ENCODE measurements at regions not wholly inside any gene's neighbourhood (a gene's known extent, or its start where the extent isn't known, plus 50 kb on each side); places are given as distances from the start of the nearest gene placed in this dataset.

DNA sequence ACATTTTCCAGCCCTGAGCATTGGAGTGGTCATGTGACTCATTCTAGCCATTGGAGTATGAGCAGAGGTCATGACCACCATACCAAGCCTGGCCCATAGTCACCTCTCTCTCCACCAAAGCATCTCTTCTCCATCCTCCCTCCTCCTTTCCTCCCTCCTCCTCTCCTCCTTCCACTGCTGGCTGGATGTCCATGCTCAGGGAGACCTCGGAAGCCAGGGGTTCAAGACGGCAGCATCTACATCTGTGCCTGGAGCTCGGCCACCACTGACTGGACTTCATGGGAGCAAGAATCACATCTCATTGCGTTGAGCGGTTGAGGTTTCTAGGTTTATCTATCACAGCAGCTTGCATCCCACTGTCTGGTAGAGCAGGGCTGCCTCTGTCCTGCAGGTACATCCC, 252.4 kb downstream of the NDUFA10 start:
- H3K9me3 ChIP-seq (ENCODE audit: control insufficient read depth in 4 of 4, low read length in 3 of 4): peaks cover 0 to 14% (median 6%) of the 10 kb centered on the region in 4 donors
- DNase-seq (ENCODE audit: low spot score): no peak
- no peaks in the 10 kb centered on the region for H3K27me3 ChIP-seq (ENCODE audit: control insufficient read depth in 4 of 4, insufficient read depth in 4 of 4, low read length in 3 of 4)
- TF ChIP-seq TAF1 (conservative IDR thresholded peaks at IDR 0.05): no peak
- TF ChIP-seq RXRA (IDR thresholded peaks at IDR 0.05): no peak
- H3K36me3 ChIP-seq (ENCODE audit: control insufficient read depth in 4 of 4, insufficient read depth in 3 of 4, low read depth in 1 of 4, low read length in 3 of 4): no peaks in the 10 kb centered on the region
- no peak overlapping the region for H3K9ac ChIP-seq (ENCODE audit: low read depth in 1 of 2, low read length in 2 of 2)
- no peak overlapping the region for H3K4me3 ChIP-seq (ENCODE audit: low read depth in 1 of 3, low read length in 3 of 3)
- H3K4me1 ChIP-seq (ENCODE audit: control insufficient read depth in 4 of 4, insufficient read depth in 4 of 4, low read length in 3 of 4): no peaks in the 10 kb centered on the region
- WGBS: 91% methylated on average over 5 of the region's 5 CpGs
- no peak overlapping the region for H3K27ac ChIP-seq (ENCODE audit: low read depth in 1 of 2, low read length in 2 of 2)

GRCh38 chr2:239770246-239770639, 254.9 kb downstream of the NDUFA10 start:
- H3K9me3 ChIP-seq (ENCODE audit: control insufficient read depth in 4 of 4, low read length in 3 of 4): peaks cover 0 to 14% (median 6%) of the 10 kb centered on the region in 4 donors
- H3K9ac ChIP-seq (ENCODE audit: low read depth in 1 of 2, low read length in 2 of 2): no peak overlapping the region
- H3K27ac ChIP-seq (ENCODE audit: low read depth in 1 of 2, low read length in 2 of 2): no peak overlapping the region
- H3K36me3 ChIP-seq (ENCODE audit: control insufficient read depth in 4 of 4, insufficient read depth in 3 of 4, low read depth in 1 of 4, low read length in 3 of 4): no peaks in the 10 kb centered on the region
- H3K4me3 ChIP-seq (ENCODE audit: low read depth in 1 of 3, low read length in 3 of 3): no peak overlapping the region
- H3K4me1 ChIP-seq (ENCODE audit: control insufficient read depth in 4 of 4, insufficient read depth in 4 of 4, low read length in 3 of 4): no peaks in the 10 kb centered on the region
- no peaks in the 10 kb centered on the region for H3K27me3 ChIP-seq (ENCODE audit: control insufficient read depth in 4 of 4, insufficient read depth in 4 of 4, low read length in 3 of 4)
- DNase-seq (ENCODE audit: low spot score): no peak
- 73% methylated on average over 7 of the region's 7 CpGs for WGBS
- TF ChIP-seq FOXA2 (IDR thresholded peaks at IDR 0.05) (no peak), SP1 (IDR thresholded peaks at IDR 0.05) (no peak), FOXA1 (IDR thresholded peaks at IDR 0.05) (no peak), YY1 (IDR thresholded peaks at IDR 0.05) (no peak), HNF4A (conservative IDR thresholded peaks at IDR 0.05) (no peak), RXRA (IDR thresholded peaks at IDR 0.05) (no peak), TAF1 (conservative IDR thresholded peaks at IDR 0.05) (no peak), RAD21 (IDR thresholded peaks at IDR 0.05) (no peak), JUND (IDR thresholded peaks at IDR 0.05) (no peak), GABPA (IDR thresholded peaks at IDR 0.05 in 1 of 2, conservative IDR thresholded peaks at IDR 0.05 in 1 of 2) (no peak)

DNA sequence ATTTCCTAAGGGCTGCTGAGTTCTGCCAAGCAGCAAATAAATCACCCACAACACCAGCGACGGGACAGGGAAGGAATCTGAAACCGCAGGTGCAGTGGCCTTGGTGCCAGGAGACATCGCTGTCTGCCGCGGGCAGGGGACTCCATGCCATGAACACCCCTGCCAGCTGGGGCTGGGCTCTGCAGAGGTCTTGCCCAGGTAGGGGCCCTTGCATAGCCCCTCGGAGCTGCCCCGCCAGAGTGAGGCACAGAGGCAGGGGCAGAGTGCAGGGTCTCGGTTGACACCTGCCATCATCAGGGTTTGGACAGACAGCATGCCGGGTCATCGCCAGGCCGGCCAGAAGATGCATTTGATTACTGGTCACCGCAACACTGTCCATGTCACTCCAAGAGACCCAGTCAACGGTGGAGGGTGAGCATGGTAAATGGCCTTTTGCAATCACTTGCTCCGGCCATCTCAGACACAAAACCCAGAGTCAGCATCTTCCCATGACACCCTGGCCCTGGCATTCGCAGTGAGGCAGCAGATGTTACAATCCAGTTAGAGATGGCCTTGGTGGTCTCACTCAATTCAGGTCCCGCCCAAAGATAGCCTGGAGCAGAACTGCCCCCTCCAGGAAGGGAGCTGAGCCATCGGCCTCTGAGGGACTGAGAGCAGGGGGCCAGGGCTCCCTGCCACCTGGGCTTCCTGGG, 255.4 kb downstream of the NDUFA10 start:
- peaks cover 0 to 14% (median 6%) of the 10 kb centered on the region in 4 donors for H3K9me3 ChIP-seq (ENCODE audit: control insufficient read depth in 4 of 4, low read length in 3 of 4)
- WGBS: 83% methylated on average over 18 of the region's 18 CpGs
- H3K4me3 ChIP-seq (ENCODE audit: low read depth in 1 of 3, low read length in 3 of 3): no peak overlapping the region

More for the DNA sequence above, 255.4 kb downstream of the NDUFA10 start:
- H3K4me1 ChIP-seq (ENCODE audit: control insufficient read depth in 4 of 4, insufficient read depth in 4 of 4, low read length in 3 of 4): no peaks in the 10 kb centered on the region
- TF ChIP-seq RXRA (IDR thresholded peaks at IDR 0.05) (no peak), HNF4G (IDR thresholded peaks at IDR 0.05) (no peak), FOXA2 (IDR thresholded peaks at IDR 0.05) (no peak), NR2F2 (IDR thresholded peaks at IDR 0.05) (no peak), RAD21 (IDR thresholded peaks at IDR 0.05) (no peak), TAF1 (conservative IDR thresholded peaks at IDR 0.05) (no peak), FOXA1 (IDR thresholded peaks at IDR 0.05) (no peak), HNF4A (conservative IDR thresholded peaks at IDR 0.05) (no peak), CTCF (IDR thresholded peaks at IDR 0.05; ENCODE audit: low read depth, low read length, missing input control) (no peak)
- TF ChIP-seq, protein P1, sequence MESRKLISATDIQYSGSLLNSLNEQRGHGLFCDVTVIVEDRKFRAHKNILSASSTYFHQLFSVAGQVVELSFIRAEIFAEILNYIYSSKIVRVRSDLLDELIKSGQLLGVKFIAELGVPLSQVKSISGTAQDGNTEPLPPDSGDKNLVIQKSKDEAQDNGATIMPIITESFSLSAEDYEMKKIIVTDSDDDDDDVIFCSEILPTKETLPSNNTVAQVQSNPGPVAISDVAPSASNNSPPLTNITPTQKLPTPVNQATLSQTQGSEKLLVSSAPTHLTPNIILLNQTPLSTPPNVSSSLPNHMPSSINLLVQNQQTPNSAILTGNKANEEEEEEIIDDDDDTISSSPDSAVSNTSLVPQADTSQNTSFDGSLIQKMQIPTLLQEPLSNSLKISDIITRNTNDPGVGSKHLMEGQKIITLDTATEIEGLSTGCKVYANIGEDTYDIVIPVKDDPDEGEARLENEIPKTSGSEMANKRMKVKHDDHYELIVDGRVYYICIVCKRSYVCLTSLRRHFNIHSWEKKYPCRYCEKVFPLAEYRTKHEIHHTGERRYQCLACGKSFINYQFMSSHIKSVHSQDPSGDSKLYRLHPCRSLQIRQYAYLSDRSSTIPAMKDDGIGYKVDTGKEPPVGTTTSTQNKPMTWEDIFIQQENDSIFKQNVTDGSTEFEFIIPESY (IDR thresholded peaks at IDR 0.05): no peak
- TF ChIP-seq, protein P2, sequence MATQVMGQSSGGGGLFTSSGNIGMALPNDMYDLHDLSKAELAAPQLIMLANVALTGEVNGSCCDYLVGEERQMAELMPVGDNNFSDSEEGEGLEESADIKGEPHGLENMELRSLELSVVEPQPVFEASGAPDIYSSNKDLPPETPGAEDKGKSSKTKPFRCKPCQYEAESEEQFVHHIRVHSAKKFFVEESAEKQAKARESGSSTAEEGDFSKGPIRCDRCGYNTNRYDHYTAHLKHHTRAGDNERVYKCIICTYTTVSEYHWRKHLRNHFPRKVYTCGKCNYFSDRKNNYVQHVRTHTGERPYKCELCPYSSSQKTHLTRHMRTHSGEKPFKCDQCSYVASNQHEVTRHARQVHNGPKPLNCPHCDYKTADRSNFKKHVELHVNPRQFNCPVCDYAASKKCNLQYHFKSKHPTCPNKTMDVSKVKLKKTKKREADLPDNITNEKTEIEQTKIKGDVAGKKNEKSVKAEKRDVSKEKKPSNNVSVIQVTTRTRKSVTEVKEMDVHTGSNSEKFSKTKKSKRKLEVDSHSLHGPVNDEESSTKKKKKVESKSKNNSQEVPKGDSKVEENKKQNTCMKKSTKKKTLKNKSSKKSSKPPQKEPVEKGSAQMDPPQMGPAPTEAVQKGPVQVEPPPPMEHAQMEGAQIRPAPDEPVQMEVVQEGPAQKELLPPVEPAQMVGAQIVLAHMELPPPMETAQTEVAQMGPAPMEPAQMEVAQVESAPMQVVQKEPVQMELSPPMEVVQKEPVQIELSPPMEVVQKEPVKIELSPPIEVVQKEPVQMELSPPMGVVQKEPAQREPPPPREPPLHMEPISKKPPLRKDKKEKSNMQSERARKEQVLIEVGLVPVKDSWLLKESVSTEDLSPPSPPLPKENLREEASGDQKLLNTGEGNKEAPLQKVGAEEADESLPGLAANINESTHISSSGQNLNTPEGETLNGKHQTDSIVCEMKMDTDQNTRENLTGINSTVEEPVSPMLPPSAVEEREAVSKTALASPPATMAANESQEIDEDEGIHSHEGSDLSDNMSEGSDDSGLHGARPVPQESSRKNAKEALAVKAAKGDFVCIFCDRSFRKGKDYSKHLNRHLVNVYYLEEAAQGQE (IDR thresholded peaks at IDR 0.05): no peak
- DNase-seq (ENCODE audit: low spot score): no peak
- H3K27ac ChIP-seq (ENCODE audit: low read depth in 1 of 2, low read length in 2 of 2): no peak overlapping the region
- H3K9ac ChIP-seq (ENCODE audit: low read depth in 1 of 2, low read length in 2 of 2): no peak overlapping the region
- no peaks in the 10 kb centered on the region for H3K36me3 ChIP-seq (ENCODE audit: control insufficient read depth in 4 of 4, insufficient read depth in 3 of 4, low read depth in 1 of 4, low read length in 3 of 4)
- no peaks in the 10 kb centered on the region for H3K27me3 ChIP-seq (ENCODE audit: control insufficient read depth in 4 of 4, insufficient read depth in 4 of 4, low read length in 3 of 4)

Measured in liver (tissue), 8 donors.